Ishikawa (cell line): ENCODE measurements at regions not wholly inside any gene's neighbourhood (a gene's known extent, or its start where the extent isn't known, plus 50 kb on each side); places are given as distances from the start of the nearest gene placed in this dataset.

Experiments
- RAD21 ChIP-seq: IDR thresholded peaks from 2 replicates; pipeline ENCODE4 v1.6.1; 2012; ENCODE audit warnings: low read depth
- TAF1 ChIP-seq: IDR thresholded peaks from 2 replicates; pipeline ENCODE4 v1.6.1; 2012; ENCODE audit warnings: low read depth, mild to moderate bottlenecking
- TF ChIP-seq, protein P1 (sequence below): IDR thresholded peaks from 2 replicates; pipeline ENCODE4 v1.6.1; 2012; ENCODE audit warnings: low read depth, mild to moderate bottlenecking

DNA sequence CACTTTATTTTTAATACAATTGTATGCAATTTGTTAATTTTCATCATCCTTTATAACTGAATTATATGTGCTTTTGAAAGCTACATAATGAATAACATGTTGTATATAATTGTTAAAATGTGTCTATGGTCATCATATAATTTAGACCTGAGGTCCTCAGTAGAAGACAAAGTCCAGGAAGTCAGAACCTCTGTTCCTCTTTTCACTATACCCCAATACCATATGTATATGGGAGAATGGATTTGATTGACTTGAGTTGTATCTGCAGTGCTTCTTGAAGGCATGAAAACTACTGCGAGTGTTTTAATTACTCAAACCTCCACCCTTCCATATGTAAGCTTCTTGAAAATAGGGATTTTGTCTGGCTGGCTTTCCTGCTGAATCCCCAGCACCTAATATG is 140.7 kb upstream of the NEDD9 start:
- TF ChIP-seq, protein P1, sequence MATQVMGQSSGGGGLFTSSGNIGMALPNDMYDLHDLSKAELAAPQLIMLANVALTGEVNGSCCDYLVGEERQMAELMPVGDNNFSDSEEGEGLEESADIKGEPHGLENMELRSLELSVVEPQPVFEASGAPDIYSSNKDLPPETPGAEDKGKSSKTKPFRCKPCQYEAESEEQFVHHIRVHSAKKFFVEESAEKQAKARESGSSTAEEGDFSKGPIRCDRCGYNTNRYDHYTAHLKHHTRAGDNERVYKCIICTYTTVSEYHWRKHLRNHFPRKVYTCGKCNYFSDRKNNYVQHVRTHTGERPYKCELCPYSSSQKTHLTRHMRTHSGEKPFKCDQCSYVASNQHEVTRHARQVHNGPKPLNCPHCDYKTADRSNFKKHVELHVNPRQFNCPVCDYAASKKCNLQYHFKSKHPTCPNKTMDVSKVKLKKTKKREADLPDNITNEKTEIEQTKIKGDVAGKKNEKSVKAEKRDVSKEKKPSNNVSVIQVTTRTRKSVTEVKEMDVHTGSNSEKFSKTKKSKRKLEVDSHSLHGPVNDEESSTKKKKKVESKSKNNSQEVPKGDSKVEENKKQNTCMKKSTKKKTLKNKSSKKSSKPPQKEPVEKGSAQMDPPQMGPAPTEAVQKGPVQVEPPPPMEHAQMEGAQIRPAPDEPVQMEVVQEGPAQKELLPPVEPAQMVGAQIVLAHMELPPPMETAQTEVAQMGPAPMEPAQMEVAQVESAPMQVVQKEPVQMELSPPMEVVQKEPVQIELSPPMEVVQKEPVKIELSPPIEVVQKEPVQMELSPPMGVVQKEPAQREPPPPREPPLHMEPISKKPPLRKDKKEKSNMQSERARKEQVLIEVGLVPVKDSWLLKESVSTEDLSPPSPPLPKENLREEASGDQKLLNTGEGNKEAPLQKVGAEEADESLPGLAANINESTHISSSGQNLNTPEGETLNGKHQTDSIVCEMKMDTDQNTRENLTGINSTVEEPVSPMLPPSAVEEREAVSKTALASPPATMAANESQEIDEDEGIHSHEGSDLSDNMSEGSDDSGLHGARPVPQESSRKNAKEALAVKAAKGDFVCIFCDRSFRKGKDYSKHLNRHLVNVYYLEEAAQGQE, result no peak
- TF ChIP-seq TAF1, result no peak
- no peak for TF ChIP-seq RAD21
